Hepatocyte (in vitro differentiated cells): ENCODE measurements at regions not wholly inside any gene's neighbourhood (a gene's known extent, or its start where the extent isn't known, plus 50 kb on each side); places are given as distances from the start of the nearest gene placed in this dataset.

Experiments
- DNase-seq: peaks from one replicate; pipeline ENCODE4 v3.0.0-alpha.2; 2016; ENCODE audit warnings: low spot score
- H2AFZ ChIP-seq: fragments of 200-600 bp; sonication (generic); 2 replicates; pipeline ENCODE4 v1.6.0; 2016; ENCODE audit warnings: antibody characterized with exemption, mild to moderate bottlenecking
- H3K27ac ChIP-seq: fragments of 200-600 bp; sonication (generic); 2 replicates; pipeline ENCODE4 v1.5.1; 2016; ENCODE audit warnings: mild to moderate bottlenecking
- H3K27me3 ChIP-seq: fragments of 200-600 bp; sonication (generic); 2 replicates; pipeline ENCODE4 v1.6.1; 2016
- H3K36me3 ChIP-seq: fragments of 200-600 bp; sonication (generic); replicated peaks from 2 replicates; pipeline ENCODE4 v1.5.1; 2016; ENCODE audit warnings: low read depth; ENCODE audit not compliant: insufficient read depth
- H3K4me1 ChIP-seq: fragments of 200-600 bp; sonication (generic); 2 replicates; pipeline ENCODE4 v1.5.1; 2016; ENCODE audit warnings: mild to moderate bottlenecking, moderate library complexity; ENCODE audit not compliant: insufficient read depth
- H3K4me2 ChIP-seq: fragments of 200-600 bp; sonication (generic); 2 replicates; pipeline ENCODE4 v1.6.0; 2016
- H3K4me3 ChIP-seq: fragments of 200-600 bp; sonication (generic); 2 replicates; pipeline ENCODE4 v1.5.1; 2016; ENCODE audit warnings: mild to moderate bottlenecking
- H3K79me2 ChIP-seq: fragments of 200-600 bp; sonication (generic); 2 replicates; pipeline ENCODE4 v1.6.0; 2017; ENCODE audit warnings: mild to moderate bottlenecking
- H3K9me2 ChIP-seq: fragments of 200-600 bp; sonication (generic); replicated peaks from 2 replicates; pipeline ENCODE4 v1.6.0; 2017; ENCODE audit warnings: mild to moderate bottlenecking; ENCODE audit not compliant: insufficient read depth
- H3K9me3 ChIP-seq: fragments of 200-600 bp; sonication (generic); 2 replicates; pipeline ENCODE4 v1.5.1; 2016; ENCODE audit warnings: low read depth, mild to moderate bottlenecking
- H4K20me1 ChIP-seq: fragments of 200-600 bp; sonication (generic); 2 replicates; pipeline ENCODE4 v1.6.0; 2016; ENCODE audit warnings: mild to moderate bottlenecking; ENCODE audit not compliant: insufficient read depth, poor library complexity, severe bottlenecking
- EZH2 ChIP-seq: fragments of 200-600 bp; sonication (generic); IDR thresholded peaks from 2 replicates; pipeline ENCODE4 v1.6.1; 2016; ENCODE audit warnings: antibody characterized with exemption, mild to moderate bottlenecking, borderline replicate concordance
- EZH2phosphoT487 ChIP-seq: fragments of 200-600 bp; sonication (generic); IDR thresholded peaks from one replicate; pipeline ENCODE4 v1.6.1; 2018; ENCODE audit warnings: antibody characterized with exemption, mild to moderate bottlenecking, low read depth, moderate library complexity; ENCODE audit not compliant: unreplicated experiment, severe bottlenecking
- WGBS: methylation state at CpG from one replicate; pipeline ENCODE4 v1.1.6; 2016; ENCODE audit warnings: low lambda C conversion rate; ENCODE audit errors: missing lambda C conversion rate; 5-methylcytosine and 5-hydroxymethylcytosine counted together
- TF ChIP-seq, protein P1 (sequence below): fragments of 200-600 bp; sonication (generic); IDR thresholded peaks from 2 replicates; pipeline ENCODE4 v1.5.1; 2016; ENCODE audit warnings: antibody characterized with exemption, mild to moderate bottlenecking; ENCODE audit not compliant: poor library complexity

DNA sequence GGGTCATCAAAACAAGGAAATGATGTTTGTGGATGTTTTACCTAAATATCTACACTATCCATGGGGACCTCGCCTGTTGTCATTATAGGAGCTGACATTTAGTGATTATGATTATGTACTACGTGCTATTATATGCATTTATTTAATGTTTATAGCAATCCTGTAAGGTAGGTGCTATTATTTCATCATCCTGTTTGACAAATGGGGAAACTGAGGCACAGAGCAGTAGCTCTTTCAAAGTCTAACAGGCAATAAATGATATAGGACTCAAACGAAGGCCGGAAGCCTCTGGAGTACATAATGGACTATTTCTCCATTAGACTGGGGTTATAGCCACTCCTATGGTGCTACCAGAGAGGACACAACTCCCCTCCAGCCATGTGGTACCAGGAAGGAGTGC is 60.6 kb upstream of the KDM7A start:
- H2AFZ ChIP-seq = no peak overlapping the region
- H3K27ac ChIP-seq = no peak overlapping the region
- TF ChIP-seq EZH2 (no peak), EZH2phosphoT487 (no peak)
- TF ChIP-seq, protein P1, sequence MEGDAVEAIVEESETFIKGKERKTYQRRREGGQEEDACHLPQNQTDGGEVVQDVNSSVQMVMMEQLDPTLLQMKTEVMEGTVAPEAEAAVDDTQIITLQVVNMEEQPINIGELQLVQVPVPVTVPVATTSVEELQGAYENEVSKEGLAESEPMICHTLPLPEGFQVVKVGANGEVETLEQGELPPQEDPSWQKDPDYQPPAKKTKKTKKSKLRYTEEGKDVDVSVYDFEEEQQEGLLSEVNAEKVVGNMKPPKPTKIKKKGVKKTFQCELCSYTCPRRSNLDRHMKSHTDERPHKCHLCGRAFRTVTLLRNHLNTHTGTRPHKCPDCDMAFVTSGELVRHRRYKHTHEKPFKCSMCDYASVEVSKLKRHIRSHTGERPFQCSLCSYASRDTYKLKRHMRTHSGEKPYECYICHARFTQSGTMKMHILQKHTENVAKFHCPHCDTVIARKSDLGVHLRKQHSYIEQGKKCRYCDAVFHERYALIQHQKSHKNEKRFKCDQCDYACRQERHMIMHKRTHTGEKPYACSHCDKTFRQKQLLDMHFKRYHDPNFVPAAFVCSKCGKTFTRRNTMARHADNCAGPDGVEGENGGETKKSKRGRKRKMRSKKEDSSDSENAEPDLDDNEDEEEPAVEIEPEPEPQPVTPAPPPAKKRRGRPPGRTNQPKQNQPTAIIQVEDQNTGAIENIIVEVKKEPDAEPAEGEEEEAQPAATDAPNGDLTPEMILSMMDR = no peak
- no peak overlapping the region for H3K4me3 ChIP-seq
- H3K9me2 ChIP-seq = no peaks in the 10 kb centered on the region
- H4K20me1 ChIP-seq = no peaks in the 10 kb centered on the region
- WGBS = 96% methylated on average over 4 of the region's 4 CpGs
- no peaks in the 10 kb centered on the region for H3K79me2 ChIP-seq
- H3K4me2 ChIP-seq = no peak overlapping the region
- no peaks in the 10 kb centered on the region for H3K36me3 ChIP-seq
- DNase-seq = no peak
- H3K4me1 ChIP-seq = no peaks in the 10 kb centered on the region
- H3K9me3 ChIP-seq = no peaks in the 10 kb centered on the region
- H3K27me3 ChIP-seq = no peaks in the 10 kb centered on the region

DNA sequence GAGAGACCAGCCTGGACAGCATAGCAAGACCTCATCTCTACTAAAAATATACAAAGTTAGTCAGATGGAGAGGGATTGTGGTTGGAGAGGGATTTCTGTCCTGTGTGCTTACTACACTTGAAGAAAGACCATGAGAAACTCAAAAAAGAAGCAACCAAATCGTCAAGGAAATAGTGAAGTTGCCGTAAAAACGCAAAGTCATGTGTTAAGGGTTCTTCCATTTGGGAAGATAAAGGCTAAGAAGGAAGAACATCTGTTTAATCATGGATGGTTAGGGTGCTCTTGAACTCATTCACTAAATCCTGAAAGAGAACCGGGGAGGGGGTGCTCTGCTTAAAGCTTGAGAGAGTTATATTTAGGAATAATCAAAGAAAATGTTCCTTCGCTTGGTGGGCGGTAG is 59.8 kb upstream of the KDM7A start:
- Histone ChIP-seq H3K9me2 (no peaks in the 10 kb centered on the region), H3K27me3 (no peaks in the 10 kb centered on the region), H2AFZ (no peak overlapping the region), H3K79me2 (no peaks in the 10 kb centered on the region), H3K4me3 (no peak overlapping the region), H3K27ac (no peak overlapping the region), H3K4me2 (no peak overlapping the region), H3K4me1 (no peaks in the 10 kb centered on the region), H3K36me3 (no peaks in the 10 kb centered on the region), H3K9me3 (no peaks in the 10 kb centered on the region), H4K20me1 (no peaks in the 10 kb centered on the region)
- 91% methylated on average over 6 of the region's 6 CpGs for WGBS
- TF ChIP-seq EZH2phosphoT487 = no peak
- no peak for TF ChIP-seq EZH2
- TF ChIP-seq, protein P1 = no peak
- DNase-seq = no peak

DNA sequence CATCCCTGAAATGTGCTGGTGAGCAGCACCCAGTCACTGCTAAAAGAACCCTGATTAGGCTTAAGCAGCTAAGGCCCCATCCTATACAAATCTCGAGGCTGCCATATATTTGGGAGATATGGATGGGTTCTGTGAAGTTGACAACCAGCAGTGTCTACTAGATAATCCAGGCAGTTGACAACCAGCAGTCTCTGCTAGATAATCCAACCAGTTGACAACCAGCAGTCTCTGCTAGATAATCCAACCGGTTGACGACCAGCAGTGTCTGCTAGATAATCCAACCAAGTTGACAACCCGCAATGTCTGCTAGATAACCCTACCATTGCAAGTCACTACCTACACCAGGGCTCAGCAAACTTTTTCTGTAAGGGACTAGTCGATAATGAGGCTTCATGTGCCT is 58.3 kb upstream of the KDM7A start:
- Histone ChIP-seq H3K4me3 (no peak overlapping the region), H3K9me2 (no peaks in the 10 kb centered on the region), H2AFZ (no peak overlapping the region), H3K79me2 (no peaks in the 10 kb centered on the region), H3K4me2 (no peak overlapping the region), H3K9me3 (no peaks in the 10 kb centered on the region), H3K27ac (no peak overlapping the region), H3K36me3 (no peaks in the 10 kb centered on the region), H4K20me1 (no peaks in the 10 kb centered on the region), H3K4me1 (peaks cover 2% of the 10 kb centered on the region), H3K27me3 (peaks cover 5% of the 10 kb centered on the region)
- no peak for DNase-seq
- WGBS = 78% methylated on average over 5 of the region's 5 CpGs
- no peak for TF ChIP-seq EZH2
- no peak for TF ChIP-seq EZH2phosphoT487
- TF ChIP-seq, protein P1 = no peak
